ENCODE measurements at regions not wholly inside any gene's neighbourhood (a gene's known extent, or its start where the extent isn't known, plus 50 kb on each side); places are given as distances from the start of the nearest gene placed in this dataset.

GRCh38 chr10:106189292-106189691, 975.2 kb downstream of the SORCS1 start:
- TF ChIP-seq MYC (IDR thresholded peaks at IDR 0.05; ENCODE audit: borderline replicate concordance, low read length) = no peak
- TF ChIP-seq, protein P1, sequence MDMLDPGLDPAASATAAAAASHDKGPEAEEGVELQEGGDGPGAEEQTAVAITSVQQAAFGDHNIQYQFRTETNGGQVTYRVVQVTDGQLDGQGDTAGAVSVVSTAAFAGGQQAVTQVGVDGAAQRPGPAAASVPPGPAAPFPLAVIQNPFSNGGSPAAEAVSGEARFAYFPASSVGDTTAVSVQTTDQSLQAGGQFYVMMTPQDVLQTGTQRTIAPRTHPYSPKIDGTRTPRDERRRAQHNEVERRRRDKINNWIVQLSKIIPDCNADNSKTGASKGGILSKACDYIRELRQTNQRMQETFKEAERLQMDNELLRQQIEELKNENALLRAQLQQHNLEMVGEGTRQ (IDR thresholded peaks at IDR 0.05) = no peak
- TF ChIP-seq GATA3 (IDR thresholded peaks at IDR 0.05; ENCODE audit: borderline replicate concordance) = no peak
- TF ChIP-seq CEBPB (IDR thresholded peaks at IDR 0.05) = no peak
- TF ChIP-seq, protein P2, sequence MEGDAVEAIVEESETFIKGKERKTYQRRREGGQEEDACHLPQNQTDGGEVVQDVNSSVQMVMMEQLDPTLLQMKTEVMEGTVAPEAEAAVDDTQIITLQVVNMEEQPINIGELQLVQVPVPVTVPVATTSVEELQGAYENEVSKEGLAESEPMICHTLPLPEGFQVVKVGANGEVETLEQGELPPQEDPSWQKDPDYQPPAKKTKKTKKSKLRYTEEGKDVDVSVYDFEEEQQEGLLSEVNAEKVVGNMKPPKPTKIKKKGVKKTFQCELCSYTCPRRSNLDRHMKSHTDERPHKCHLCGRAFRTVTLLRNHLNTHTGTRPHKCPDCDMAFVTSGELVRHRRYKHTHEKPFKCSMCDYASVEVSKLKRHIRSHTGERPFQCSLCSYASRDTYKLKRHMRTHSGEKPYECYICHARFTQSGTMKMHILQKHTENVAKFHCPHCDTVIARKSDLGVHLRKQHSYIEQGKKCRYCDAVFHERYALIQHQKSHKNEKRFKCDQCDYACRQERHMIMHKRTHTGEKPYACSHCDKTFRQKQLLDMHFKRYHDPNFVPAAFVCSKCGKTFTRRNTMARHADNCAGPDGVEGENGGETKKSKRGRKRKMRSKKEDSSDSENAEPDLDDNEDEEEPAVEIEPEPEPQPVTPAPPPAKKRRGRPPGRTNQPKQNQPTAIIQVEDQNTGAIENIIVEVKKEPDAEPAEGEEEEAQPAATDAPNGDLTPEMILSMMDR (IDR thresholded peaks at IDR 0.05) = peak; percentile 13; the same call in 1 of the 3 replicates
